Colonic mucosa (tissue), 4 donors: ENCODE measurements at regions not wholly inside any gene's neighbourhood (a gene's known extent, or its start where the extent isn't known, plus 50 kb on each side); places are given as distances from the start of the nearest gene placed in this dataset.

ENCODE experiments used
- DNase-seq: peaks from one replicate; pipeline ENCODE4 v3.0.0-alpha.2; 2020
- H3K27ac ChIP-seq: fragments of 200-600 bp; one replicate; pipeline ENCODE4 v1.8.0; 2021
- H3K27me3 ChIP-seq: fragments of 200-600 bp; one replicate; pipeline ENCODE4 v1.8.0; 2021
- H3K36me3 ChIP-seq: fragments of 200-600 bp; one replicate; pipeline ENCODE4 v1.8.0; 2021
- H3K4me1 ChIP-seq: fragments of 200-600 bp; one replicate; pipeline ENCODE4 v1.8.0; 2021; ENCODE audit warnings: mild to moderate bottlenecking
- H3K4me3 ChIP-seq: fragments of 200-600 bp; one replicate; pipeline ENCODE4 v1.8.0; 2021
- H3K9ac ChIP-seq, 2 donors: one replicate each; pipeline ENCODE4 v1.7.0; 2013; ENCODE audit warnings: control low read depth in 2 of 2, low read depth in 2 of 2, low read length in 2 of 2
- H3K9me3 ChIP-seq: fragments of 200-600 bp; one replicate; pipeline ENCODE4 v1.8.0; 2021
- intact Hi-C: fragments of 100-400 bp; cut with DNase I; formaldehyde crosslinking; loops from one replicate; pipeline ENCODE4 v1.14.1; 2022
- TF ChIP-seq, protein P1 (sequence below): fragments of 200-600 bp; IDR thresholded peaks from one replicate; pipeline ENCODE4 v1.8.0; 2022; ENCODE audit warnings: antibody characterized with exemption, mild to moderate bottlenecking
- donor health status: healthy.
- donor health status: DM: no; HTN: no; CAD: no.
- donor health status: DM: no; HTN: no; CAD: no.

GRCh38 chr1:79325705-79326104, 319.2 kb upstream of the ADGRL4 start:
- intact Hi-C loops: no loop called here
- Histone ChIP-seq H3K9ac (no peak overlapping the region), H3K27ac (no peak overlapping the region), H3K36me3 (no peaks in the 10 kb centered on the region), H3K27me3 (no peaks in the 10 kb centered on the region), H3K4me3 (no peak overlapping the region), H3K9me3 (no peaks in the 10 kb centered on the region), H3K4me1 (no peaks in the 10 kb centered on the region)
- TF ChIP-seq, protein P1, sequence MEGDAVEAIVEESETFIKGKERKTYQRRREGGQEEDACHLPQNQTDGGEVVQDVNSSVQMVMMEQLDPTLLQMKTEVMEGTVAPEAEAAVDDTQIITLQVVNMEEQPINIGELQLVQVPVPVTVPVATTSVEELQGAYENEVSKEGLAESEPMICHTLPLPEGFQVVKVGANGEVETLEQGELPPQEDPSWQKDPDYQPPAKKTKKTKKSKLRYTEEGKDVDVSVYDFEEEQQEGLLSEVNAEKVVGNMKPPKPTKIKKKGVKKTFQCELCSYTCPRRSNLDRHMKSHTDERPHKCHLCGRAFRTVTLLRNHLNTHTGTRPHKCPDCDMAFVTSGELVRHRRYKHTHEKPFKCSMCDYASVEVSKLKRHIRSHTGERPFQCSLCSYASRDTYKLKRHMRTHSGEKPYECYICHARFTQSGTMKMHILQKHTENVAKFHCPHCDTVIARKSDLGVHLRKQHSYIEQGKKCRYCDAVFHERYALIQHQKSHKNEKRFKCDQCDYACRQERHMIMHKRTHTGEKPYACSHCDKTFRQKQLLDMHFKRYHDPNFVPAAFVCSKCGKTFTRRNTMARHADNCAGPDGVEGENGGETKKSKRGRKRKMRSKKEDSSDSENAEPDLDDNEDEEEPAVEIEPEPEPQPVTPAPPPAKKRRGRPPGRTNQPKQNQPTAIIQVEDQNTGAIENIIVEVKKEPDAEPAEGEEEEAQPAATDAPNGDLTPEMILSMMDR: no peak
- no peak for DNase-seq

GRCh38 chr1:79325126-79325525, 318.6 kb upstream of the ADGRL4 start:
- no peak overlapping the region for H3K9ac ChIP-seq
- H3K4me3 ChIP-seq: no peak overlapping the region
- TF ChIP-seq, protein P1: no peak
- no peaks in the 10 kb centered on the region for H3K36me3 ChIP-seq
- DNase-seq: no peak
- no peaks in the 10 kb centered on the region for H3K4me1 ChIP-seq
- H3K27me3 ChIP-seq: no peaks in the 10 kb centered on the region
- no peaks in the 10 kb centered on the region for H3K9me3 ChIP-seq
- H3K27ac ChIP-seq: no peak overlapping the region
- intact Hi-C loops: no loop called here

GRCh38 chr1:79323239-79324025, 316.9 kb upstream of the ADGRL4 start:
- H3K9ac ChIP-seq: no peak overlapping the region
- H3K36me3 ChIP-seq: no peaks in the 10 kb centered on the region
- no peaks in the 10 kb centered on the region for H3K4me1 ChIP-seq
- DNase-seq: no peak
- H3K4me3 ChIP-seq: no peak overlapping the region
- no peaks in the 10 kb centered on the region for H3K27me3 ChIP-seq
- TF ChIP-seq, protein P1: no peak
- no peak overlapping the region for H3K27ac ChIP-seq
- intact Hi-C loops: no loop called here
- H3K9me3 ChIP-seq: no peaks in the 10 kb centered on the region

DNA sequence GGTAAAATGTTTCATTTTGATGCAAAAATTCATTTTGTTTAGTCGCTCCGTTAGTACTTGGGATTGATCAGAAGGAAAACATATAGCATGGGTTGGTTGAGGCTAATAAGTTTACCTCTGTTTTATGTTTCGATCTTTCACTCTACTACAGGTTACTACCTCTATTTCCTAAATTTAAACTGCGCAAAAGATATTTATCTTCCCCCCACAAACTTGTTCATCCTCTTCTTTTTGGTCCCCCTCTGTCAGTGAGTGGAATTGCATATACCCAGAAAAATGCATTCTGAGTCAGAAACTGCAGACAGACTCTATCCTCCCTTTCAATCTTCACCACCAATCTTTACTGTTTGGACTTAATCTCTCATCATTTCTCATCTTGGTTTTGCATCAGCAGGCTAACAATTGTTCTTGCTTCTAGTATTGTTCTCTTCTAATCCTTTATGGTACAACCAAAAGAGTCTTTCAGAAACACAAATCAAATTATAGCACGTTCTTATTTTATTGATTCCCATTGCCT, 316.0 kb upstream of the ADGRL4 start:
- TF ChIP-seq, protein P1: no peak
- H3K36me3 ChIP-seq: no peaks in the 10 kb centered on the region

GRCh38 chr1:79312438-79312837, 305.9 kb upstream of the ADGRL4 start:
- no peaks in the 10 kb centered on the region for H3K36me3 ChIP-seq
- H3K4me1 ChIP-seq: no peaks in the 10 kb centered on the region
- no peaks in the 10 kb centered on the region for H3K27me3 ChIP-seq
- H3K27ac ChIP-seq: no peak overlapping the region
- H3K9ac ChIP-seq: no peak overlapping the region
- H3K9me3 ChIP-seq: no peaks in the 10 kb centered on the region
- no peak for DNase-seq
- no peak overlapping the region for H3K4me3 ChIP-seq
- intact Hi-C loops: no loop called here
- TF ChIP-seq, protein P1: no peak

More for the DNA sequence above, 316.0 kb upstream of the ADGRL4 start:
- H3K9ac ChIP-seq: no peak overlapping the region
- no peak for DNase-seq
- no peak overlapping the region for H3K27ac ChIP-seq
- no peaks in the 10 kb centered on the region for H3K9me3 ChIP-seq
- H3K4me3 ChIP-seq: no peak overlapping the region
- intact Hi-C loops: no loop called here
- H3K4me1 ChIP-seq: no peaks in the 10 kb centered on the region
- H3K27me3 ChIP-seq: no peaks in the 10 kb centered on the region
